IPS-18c (cell line): ENCODE measurements at regions not wholly inside any gene's neighbourhood (a gene's known extent, or its start where the extent isn't known, plus 50 kb on each side); places are given as distances from the start of the nearest gene placed in this dataset.

ENCODE experiments used
- H3K4me3 ChIP-seq: 2 replicates; pipeline ENCODE4 v1.7.0; 2013; ENCODE audit warnings: low read depth, mild to moderate bottlenecking, low read length, moderate library complexity; ENCODE audit not compliant: insufficient read depth
- H3K9me3 ChIP-seq: one replicate; pipeline ENCODE4 v1.6.1; 2013; ENCODE audit warnings: mild to moderate bottlenecking, low read length, moderate library complexity; ENCODE audit not compliant: control insufficient read depth, insufficient read depth

DNA sequence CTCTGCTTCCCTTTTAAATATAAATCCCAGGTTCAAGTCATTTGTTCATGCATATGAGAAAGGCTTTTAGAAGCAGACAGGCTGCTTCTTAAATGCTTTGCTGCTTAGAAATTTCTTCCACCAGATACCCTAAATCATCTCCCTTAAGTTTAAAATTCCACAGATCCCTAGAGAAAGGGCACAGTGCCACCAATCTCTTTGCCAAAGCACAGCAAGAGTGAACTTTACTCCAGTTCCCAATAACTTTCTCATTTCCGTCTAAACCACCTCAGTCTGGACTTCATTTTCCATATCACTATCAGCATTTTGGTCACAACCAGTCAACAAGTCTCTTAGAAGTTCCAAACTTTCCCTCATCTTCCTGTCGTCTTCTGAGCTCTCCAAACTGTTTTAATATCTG is 679.8 kb upstream of the FTMT start:
- Histone ChIP-seq H3K4me3 (no peak overlapping the region), H3K9me3 (no peaks in the 10 kb centered on the region)

DNA sequence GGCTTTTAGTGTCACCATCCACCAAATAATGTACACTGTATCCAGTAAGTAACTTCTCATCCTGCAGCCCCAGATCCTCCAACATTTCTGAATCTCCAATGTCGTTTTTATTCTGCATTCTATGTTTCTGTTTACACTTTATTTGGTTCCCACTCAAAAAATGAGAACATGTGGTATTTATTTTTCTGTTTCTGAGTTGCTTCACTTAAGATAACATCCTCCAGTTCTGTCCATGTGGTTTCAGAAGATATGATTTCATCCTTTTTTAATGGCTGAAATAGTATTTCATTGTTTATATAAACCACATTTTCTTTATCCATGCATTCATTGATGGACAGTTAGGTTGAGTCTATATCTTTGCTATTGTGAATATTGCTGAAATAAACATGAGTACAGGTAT is 677.3 kb upstream of the FTMT start:
- Histone ChIP-seq H3K9me3 (no peaks in the 10 kb centered on the region), H3K4me3 (no peak overlapping the region)

DNA sequence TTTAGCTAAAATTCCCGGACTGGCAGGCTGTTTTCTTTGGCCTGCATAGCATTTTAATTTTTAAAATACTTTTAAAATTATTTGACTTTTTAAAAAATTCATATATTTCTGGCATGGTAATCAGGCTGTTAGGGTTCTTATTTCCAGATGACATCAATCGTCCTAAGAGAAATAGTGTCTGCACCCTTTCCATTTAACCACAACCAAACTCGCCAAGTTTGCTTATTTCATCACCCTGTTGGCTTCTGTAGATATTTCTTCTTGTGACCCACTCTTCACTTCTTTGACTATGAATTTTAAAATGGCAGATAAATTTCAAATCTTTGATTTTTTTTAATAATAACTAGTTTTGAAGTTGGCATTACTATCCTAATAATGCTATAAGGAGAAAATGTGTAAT is 675.7 kb upstream of the FTMT start:
- Histone ChIP-seq H3K9me3 (no peaks in the 10 kb centered on the region), H3K4me3 (no peak overlapping the region)

DNA sequence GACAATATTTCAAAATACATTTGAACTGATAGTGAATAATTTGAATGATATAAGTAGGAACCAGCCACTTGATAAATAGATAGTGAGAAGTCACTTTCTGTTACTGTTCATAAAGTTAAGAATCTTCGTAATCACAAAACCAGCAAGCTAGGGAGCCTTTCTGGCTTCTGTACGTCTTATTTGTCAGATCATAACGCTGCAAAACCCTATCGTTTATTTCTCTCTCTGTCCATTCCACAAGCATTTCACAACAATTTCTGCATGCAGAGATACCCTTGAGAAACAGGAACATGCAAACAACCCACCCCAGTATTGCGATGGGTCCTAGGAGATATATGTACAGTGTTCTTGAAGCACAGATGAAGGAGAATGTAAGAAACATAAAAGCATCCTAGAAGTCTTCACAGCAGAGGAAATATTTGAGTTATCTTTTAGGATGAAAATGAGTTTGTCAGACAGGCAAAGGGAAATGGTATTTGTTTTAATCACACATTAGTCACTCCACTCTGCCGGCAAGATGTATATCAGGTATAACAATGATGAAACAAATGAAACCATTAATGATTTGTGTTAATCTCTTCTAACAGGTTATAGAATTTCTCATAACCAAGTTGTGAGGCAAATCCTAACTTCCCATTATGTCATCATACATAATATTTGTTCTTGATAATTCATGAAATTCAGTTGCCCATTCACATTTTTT is 668.7 kb upstream of the FTMT start:
- Histone ChIP-seq H3K9me3 (no peaks in the 10 kb centered on the region), H3K4me3 (no peak overlapping the region)

DNA sequence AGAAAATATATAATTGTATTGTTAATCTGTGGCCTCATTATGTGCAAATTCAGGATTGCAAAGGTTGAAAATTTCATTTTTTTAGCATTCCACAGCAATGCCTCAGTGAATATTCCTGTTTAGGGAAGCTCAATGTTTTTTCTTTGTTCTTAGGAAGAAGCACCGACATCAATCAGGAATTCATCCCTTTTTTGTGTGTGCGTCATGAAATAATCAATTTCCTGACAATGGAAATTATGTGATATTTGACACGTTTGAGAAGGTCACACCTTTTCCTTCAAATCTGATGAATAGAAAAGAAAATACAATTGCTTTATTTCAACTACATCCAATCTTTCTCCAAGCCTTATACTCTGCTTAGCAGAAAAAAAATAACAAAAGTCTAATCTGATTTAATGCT is 662.8 kb upstream of the FTMT start:
- H3K4me3 ChIP-seq: no peak overlapping the region
- no peaks in the 10 kb centered on the region for H3K9me3 ChIP-seq

DNA sequence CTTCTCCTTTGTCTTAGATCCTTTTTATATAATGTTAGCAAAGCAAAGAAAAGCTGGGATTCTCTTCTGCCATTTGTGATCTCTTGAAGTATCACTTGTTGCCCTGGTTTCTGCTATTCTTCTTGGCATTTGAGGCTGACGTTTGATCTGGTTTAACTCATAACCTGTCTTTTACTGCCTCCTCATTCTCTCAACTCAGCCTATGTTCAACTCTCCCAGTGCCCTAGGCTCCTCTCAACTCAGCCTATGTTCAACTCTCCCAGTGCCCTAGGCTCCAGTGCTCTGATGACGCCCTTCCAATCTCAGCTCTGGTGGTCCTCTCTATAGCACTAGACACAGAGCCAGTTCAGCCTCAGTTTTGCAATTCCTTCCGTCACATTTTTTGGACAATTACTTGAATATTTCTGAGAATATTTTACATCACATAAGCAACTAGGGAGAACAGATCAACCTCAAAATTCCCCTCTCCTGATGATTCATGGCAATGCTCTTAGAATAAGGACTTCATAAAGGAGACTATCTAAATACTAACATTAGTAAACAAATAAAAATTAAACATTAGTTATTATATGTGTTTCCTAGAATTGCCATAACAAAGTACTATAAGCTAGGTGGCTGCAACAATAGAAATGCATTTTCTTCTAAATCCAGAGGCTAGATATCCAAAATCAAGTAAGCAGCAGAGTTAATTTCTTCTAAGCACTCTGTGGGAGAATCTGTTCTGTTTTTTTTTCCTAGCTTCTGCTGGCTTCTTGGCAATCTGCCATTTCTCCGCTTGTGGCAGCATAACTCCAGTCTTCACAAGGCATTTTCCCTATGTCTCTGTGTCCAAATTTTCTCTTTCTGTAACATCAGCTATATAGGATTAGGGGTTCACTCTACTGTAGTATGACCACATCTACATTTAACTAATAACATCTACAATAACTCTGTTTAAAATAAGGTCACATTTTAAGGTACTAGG is 662.1 kb upstream of the FTMT start:
- H3K4me3 ChIP-seq: no peak overlapping the region
- H3K9me3 ChIP-seq: no peaks in the 10 kb centered on the region

DNA sequence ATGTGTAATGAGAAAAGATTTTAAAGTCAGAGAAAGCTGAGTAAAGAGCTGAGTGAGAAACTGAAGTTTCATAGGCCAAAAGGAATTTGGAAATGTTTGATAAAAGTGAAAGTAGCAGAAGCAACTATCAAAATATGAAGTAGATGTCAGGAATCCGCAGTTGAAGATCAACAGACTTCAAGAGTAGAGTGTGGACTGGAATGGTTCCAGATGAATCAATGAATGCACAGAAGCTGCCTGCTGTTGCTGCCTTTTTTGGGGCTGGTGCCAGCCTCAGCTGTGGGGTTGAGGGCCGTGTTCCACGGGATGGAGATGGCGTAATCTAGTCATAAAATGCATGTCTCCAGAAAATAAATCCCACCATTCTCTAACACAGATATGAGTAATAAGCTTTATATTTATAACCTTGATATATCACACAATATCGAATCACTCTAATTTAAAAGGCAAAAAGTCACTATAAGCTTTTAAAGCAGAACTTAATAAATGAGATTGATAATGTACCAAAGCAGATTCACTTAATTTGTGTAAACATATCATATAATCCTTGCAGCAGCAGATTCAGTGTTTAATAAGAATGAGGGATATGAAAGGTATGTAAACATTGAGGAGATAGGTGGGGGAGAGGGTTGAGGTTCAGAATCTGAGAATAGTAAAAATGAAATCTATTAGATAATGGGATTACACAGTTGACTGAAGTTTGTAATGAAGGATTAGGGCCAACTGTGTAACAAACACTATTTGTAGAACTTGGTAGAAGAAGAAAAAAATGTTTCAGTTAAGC is 652.3 kb upstream of the FTMT start:
- H3K4me3 ChIP-seq: no peak overlapping the region
- no peaks in the 10 kb centered on the region for H3K9me3 ChIP-seq

DNA sequence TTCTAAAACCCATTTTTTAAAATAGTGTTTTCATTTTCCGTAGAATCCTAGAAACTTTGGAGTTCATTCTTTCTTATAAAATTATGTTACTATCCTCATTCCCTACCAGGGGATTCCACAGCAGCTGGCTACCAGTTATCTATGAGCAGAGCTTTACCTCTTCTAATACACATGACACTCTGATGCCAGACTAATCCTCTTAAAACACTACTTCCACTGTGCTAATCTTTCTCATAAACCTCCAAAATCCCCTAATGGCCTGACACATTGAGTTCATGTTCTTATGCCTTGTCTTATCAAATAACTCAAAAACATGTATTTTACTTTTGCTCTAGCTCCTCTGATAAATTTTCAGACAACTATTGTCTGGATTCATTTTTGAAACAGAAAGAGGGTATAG is 633.6 kb upstream of the FTMT start:
- no peaks in the 10 kb centered on the region for H3K9me3 ChIP-seq
- H3K4me3 ChIP-seq: no peak overlapping the region

DNA sequence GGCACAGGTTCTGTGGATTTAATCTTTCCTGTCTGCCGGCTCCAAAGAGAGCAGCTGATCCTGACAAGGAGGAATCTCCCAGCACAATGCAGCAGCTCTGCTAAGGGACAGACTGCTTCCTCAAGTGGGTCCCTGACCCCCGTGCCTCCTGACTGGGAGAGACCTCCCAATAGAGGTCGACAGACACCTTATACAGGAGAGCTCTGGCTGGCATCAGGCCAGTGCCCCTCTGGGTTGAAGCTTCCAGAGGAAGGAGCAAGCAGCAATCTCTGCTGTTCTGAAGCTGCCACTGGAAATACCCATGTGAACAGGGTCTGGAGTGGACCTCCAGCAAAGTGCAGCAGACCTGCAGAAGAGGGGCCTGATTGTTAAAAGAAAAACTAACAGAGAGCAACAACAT is 630.2 kb upstream of the FTMT start:
- H3K9me3 ChIP-seq: no peaks in the 10 kb centered on the region
- no peak overlapping the region for H3K4me3 ChIP-seq

DNA sequence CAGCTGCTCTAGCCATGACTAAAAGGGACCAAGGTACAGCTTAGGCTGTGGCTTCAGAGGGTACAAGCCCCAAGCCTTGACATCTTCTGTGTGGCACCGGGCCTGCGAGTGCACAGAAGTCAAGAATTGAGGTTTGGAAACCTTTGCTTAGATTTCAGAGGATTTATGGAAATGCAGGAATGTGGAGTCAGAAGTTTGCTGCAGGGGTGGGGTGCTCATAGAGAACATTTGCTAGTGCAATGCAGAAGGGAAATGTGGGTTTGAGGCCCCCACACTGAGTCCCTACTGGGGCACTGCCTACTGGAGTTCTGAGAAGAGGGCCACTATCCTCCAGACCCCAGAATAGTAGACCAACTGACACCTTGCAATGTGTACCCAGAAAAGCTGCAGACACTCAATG is 624.9 kb upstream of the FTMT start:
- Histone ChIP-seq H3K9me3 (no peaks in the 10 kb centered on the region), H3K4me3 (no peak overlapping the region)

DNA sequence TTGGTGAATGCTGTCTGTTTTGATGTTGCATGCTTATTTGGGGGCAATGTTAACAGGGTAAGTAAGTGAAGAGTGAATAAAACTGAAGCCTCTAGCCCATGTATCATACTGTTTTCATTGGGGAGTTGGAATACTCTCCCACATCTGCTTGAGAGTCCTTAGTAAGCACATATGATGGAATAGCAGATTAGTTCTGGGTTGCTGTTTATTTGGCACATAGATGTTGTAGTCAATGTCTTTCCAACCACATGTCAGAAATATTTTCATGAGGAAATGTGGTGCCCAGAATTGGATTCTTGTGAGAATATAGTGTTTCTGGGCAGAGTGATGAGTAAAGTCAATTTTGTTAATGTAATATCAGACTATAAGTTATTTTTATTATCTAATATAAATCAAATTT is 611.7 kb upstream of the FTMT start:
- no peak overlapping the region for H3K4me3 ChIP-seq
- no peaks in the 10 kb centered on the region for H3K9me3 ChIP-seq

DNA sequence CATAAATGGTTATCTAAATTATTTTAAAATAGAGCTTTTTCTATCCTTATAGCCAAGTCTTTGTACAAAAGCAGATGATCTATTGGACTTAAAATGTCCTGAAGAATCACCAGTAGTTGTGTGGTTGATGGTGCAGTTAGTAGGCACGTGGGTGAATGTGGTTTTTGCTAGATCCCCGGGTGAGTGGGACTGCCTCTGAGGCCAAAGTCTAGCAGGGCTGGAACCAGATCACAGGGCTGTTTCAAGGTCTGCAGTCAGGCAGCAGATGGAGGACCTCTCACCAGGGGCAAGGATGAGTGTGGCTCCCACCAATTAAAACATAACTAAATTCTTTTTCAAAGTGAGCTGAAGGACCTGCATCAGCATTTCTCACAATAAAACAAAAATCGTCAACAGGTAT is 604.7 kb upstream of the FTMT start:
- Histone ChIP-seq H3K9me3 (no peaks in the 10 kb centered on the region), H3K4me3 (no peak overlapping the region)

DNA sequence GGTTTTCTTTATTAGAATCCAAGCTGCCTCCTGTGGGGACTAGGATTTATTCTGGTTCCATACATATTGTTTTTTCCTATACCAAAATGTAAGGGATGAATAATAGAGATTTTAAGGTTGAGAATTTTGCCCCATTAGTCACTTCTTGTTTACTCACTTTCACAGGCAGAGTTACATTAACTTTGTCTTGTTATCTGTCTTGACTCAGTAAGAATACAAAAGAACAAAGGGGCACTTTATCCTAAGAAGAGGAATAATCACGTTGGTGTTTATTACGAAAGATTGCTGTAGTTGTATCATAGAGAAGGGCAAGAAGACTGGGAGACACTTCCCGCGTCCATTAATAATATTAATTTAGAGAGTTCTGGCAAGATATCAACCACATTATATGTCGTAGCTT is 599.7 kb upstream of the FTMT start:
- Histone ChIP-seq H3K9me3 (no peaks in the 10 kb centered on the region), H3K4me3 (no peak overlapping the region)

DNA sequence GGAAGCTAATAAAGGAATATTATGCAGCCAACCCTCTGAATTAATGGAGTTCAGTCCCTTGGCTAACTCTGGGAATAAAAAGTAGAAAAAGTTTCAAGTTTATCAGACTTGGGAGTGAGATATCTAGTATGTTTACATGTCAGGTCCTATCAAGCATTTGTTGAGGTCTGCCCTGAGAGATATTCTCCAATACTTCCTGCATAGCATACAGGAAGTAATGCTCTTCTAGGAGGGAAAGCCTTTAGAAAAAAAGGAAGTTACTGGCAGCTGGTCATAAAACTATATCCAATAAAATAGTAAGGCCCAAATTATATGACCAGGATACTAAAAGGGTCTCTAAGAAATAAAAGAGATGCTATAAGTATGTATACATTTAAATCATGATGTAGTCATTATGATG is 594.1 kb upstream of the FTMT start:
- no peaks in the 10 kb centered on the region for H3K9me3 ChIP-seq

DNA sequence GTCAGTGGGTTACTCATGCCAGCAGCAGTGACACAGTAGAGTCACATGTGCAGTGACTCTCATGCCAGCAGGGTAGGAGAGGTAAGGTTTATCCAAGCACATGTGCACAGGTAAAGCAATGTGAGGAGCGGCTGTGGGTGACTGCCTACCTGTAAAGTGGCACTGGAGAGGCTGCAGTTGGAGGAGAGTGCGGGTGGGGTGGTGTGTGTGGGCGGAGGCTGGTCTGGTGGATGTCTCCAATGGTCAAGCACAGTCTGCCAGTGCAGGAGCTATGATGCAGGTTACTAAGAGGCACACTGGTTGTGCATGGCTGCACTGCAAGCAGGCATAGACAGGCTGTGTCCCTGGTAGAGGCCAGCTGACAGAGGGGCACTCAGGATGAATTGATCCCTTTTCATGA is 588.2 kb upstream of the FTMT start:
- Histone ChIP-seq H3K4me3 (no peak overlapping the region), H3K9me3 (no peaks in the 10 kb centered on the region)

More for the DNA sequence above, 594.1 kb upstream of the FTMT start:
- no peak overlapping the region for H3K4me3 ChIP-seq

DNA sequence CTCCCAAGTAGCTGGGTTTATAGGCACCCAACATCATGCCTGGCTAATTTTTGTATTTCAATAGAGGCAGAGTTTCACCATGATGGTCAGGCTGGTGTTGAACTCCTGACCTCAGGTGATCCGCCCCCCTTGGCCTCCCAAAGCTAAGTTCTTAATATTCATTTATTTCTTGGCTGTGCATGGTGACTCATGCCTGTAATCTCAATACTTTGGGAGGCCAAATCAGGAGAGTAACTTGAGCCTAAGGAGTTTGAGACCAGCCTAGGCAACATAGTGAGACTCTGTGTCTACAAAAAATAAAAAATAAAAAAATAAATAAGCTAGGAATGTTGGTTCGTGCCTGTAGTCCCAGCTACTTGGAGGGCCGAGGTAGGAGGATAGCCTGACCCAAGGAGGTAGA is 587.1 kb upstream of the FTMT start:
- H3K4me3 ChIP-seq: no peak overlapping the region
- no peaks in the 10 kb centered on the region for H3K9me3 ChIP-seq

DNA sequence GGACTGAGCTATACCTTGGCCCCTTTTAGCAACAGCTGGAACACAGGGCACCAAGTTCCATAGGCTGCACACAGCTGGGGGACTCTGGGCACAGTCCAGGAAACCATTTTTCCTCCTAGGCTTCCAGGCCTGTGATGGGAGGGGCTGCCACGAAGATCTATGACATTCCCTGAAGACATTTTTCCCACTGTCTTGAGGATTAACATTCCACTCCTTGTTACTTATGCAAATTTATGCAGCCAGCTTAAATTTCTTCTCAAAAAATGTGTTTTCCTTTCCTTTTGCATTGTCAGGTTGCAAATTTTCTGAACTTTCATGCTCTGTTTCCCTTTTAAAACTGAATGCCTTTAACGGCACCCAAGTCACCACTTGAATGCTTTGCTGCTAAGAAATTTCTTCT is 580.1 kb upstream of the FTMT start:
- H3K4me3 ChIP-seq: no peak overlapping the region
- H3K9me3 ChIP-seq: peaks cover 4% of the 10 kb centered on the region
